GM13977 (cell line): ENCODE measurements at regions not wholly inside any gene's neighbourhood (a gene's known extent, or its start where the extent isn't known, plus 50 kb on each side); places are given as distances from the start of the nearest gene placed in this dataset.

ENCODE experiments used
- DNase-seq: peaks from one replicate; pipeline ENCODE4 v3.0.0; 2012; ENCODE audit warnings: low spot score
- in situ Hi-C: fragments of 300-500 bp; cut with MboI; formaldehyde crosslinking; loops from one replicate; pipeline ENCODE4 v1.12.0; 2022; ENCODE audit warnings: low sequenced_read_pairs, low pct_unique_long_range_greater_than_20kb, mixed read lengths, inconsistent platforms; ENCODE audit not compliant: unreplicated experiment
- TF ChIP-seq, protein P1 (sequence below): IDR thresholded peaks from 2 replicates; pipeline ENCODE4 v1.5.1; 2012; ENCODE audit warnings: mild to moderate bottlenecking, control low read depth; ENCODE audit not compliant: insufficient read depth; ENCODE audit errors: extremely low read depth, missing control alignments

DNA sequence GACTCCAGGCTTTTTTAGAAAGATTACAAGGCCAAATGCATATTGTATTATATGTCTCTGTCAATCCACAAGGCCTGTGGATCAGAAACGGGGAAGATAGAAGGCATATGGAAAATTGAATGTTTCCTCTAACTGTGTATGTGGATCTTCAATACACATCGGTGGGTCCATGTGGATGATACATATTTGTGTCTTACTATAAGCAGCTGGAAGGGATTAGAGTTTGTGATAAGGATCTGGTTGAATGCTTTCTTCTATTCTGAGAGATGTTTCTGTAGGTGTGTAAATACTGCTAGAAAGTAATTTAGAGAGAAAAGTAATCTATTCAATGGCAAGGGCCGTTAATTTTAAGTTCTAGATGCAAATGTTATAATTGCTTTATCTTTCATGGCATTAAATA is 137.8 kb upstream of the AKR1E2 start:
- TF ChIP-seq, protein P1, sequence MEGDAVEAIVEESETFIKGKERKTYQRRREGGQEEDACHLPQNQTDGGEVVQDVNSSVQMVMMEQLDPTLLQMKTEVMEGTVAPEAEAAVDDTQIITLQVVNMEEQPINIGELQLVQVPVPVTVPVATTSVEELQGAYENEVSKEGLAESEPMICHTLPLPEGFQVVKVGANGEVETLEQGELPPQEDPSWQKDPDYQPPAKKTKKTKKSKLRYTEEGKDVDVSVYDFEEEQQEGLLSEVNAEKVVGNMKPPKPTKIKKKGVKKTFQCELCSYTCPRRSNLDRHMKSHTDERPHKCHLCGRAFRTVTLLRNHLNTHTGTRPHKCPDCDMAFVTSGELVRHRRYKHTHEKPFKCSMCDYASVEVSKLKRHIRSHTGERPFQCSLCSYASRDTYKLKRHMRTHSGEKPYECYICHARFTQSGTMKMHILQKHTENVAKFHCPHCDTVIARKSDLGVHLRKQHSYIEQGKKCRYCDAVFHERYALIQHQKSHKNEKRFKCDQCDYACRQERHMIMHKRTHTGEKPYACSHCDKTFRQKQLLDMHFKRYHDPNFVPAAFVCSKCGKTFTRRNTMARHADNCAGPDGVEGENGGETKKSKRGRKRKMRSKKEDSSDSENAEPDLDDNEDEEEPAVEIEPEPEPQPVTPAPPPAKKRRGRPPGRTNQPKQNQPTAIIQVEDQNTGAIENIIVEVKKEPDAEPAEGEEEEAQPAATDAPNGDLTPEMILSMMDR, result no peak
- DNase-seq, result no peak

DNA sequence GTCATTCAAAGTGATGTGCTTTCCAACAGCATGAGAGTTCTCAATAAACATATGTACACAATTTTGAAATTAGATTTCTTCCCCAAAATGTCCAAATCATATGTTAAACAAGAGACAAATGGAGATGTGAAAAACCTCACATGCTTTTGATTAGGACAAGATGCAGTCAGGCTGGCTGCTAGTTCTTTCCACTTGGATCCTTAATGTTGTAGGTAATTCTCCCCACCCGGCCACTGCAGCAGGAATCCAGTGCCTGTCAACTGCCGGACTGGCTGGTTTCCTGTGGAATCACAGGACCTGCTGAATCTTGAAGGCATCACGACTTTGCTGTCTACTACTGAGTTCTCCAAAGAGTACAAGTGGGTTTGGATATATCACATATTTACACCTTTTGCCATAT is 138.6 kb upstream of the AKR1E2 start:
- in situ Hi-C loops, result no loop called here
- TF ChIP-seq, protein P1, result no peak

More for the DNA sequence above, 137.8 kb upstream of the AKR1E2 start:
- in situ Hi-C loops, result no loop called here

GRCh38 chr10:4686644-4686996 is 139.4 kb upstream of the AKR1E2 start:
- TF ChIP-seq, protein P1, result no peak
- no peak for DNase-seq
- in situ Hi-C loops, result no loop called here

More for the DNA sequence above, 138.6 kb upstream of the AKR1E2 start:
- no peak for DNase-seq

DNA sequence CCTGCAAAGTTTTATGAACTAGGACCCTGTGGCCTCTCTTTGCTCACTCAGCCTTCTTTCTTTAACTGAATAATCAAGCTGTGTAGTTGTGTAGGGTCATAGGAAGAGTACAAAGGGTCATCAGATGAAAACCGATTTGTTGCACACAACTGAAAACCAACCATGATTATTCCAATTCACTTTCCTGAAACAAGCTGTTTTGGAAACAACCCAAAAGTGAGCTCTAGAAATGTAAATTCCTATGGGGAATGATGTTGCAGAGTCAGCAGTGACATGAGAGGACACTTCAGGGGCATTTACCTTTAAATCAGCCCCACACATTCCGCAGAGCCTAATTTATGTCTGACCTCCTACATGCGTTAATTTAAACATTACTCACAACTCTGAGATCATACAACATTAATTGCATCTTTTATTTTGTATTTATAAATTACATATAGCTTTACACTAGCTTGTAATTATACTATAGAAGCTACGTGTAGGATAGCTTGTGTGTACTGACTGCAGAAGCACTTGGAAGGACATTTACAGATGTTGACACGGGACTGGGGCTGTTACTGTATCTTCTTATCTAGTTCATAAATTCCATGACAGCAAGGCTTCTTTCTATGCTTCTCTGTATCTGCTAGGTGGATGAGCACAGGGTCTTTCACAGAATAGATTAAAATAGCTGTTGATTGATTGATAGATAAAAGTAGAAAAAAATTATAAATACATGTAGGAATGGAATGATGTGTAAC is 139.9 kb upstream of the AKR1E2 start:
- in situ Hi-C loops, result no loop called here
- TF ChIP-seq, protein P1, result no peak
- DNase-seq, result no peak

- no peak for DNase-seq
- in situ Hi-C loops, result no loop called here
- TF ChIP-seq, protein P1, result no peak
Observed at GRCh38 chr10:4685491-4685890, 140.5 kb upstream of the AKR1E2 start.

DNA sequence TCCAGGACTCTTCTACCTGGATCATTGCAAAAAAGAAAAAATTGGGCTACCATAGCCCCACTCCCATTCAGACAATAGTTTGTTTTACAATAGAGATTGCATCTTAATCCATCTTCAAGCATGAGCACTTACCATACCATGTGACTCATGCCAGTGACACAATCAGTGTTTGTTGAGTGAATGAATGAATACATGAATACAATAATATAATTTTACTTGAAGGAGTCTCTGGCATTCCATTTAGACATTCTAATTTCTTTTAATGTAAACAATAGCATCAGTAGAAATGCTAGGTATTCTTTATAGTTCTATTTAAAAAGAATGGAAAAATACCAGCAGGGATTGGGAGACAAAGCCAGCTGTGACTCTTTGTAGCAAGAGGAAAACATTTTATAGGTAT is 141.6 kb upstream of the AKR1E2 start:
- TF ChIP-seq, protein P1, result no peak
- DNase-seq, result no peak
- in situ Hi-C loops, result no loop called here

GRCh38 chr10:4683838-4684237 is 142.2 kb upstream of the AKR1E2 start:
- in situ Hi-C loops, result no loop called here
- TF ChIP-seq, protein P1, result no peak
- DNase-seq, result no peak
